HepG2 (cell line): ENCODE measurements at regions not wholly inside any gene's neighbourhood (a gene's known extent, or its start where the extent isn't known, plus 50 kb on each side); places are given as distances from the start of the nearest gene placed in this dataset.

Experiments used
- E2F2 ChIP-seq: sonication (generic); formaldehyde crosslinking; IDR thresholded peaks from 2 replicates; pipeline ENCODE4 v1.4.0; 2020; ENCODE audit warnings: missing genetic modification reagents, borderline replicate concordance
- FOXJ3 ChIP-seq: sonication (generic); formaldehyde crosslinking; IDR thresholded peaks from 2 replicates; pipeline ENCODE4 v1.4.0; 2020; ENCODE audit warnings: missing genetic modification reagents, mild to moderate bottlenecking, borderline replicate concordance
- NFATC3 ChIP-seq: sonication (generic); formaldehyde crosslinking; IDR thresholded peaks from 2 replicates; pipeline ENCODE4 v1.5.1; 2020; ENCODE audit warnings: mild to moderate bottlenecking, missing genetic modification reagents
- SMC3 ChIP-seq: IDR thresholded peaks from 2 replicates; pipeline ENCODE4 v1.6.1; 2011; ENCODE audit warnings: low read length, improper control_type of control experiment
- ZEB1 ChIP-seq: IDR thresholded peaks from 2 replicates; pipeline ENCODE4 v1.6.1; 2012; ENCODE audit warnings: mild to moderate bottlenecking, low read depth, inconsistent platforms; ENCODE audit not compliant: insufficient replicate concordance
- ZNF337 ChIP-seq: sonication (generic); formaldehyde crosslinking; IDR thresholded peaks from 2 replicates; pipeline ENCODE4 v1.5.1; 2020; ENCODE audit warnings: missing genetic modification reagents, low read depth, mild to moderate bottlenecking, borderline replicate concordance
- ZNF350 ChIP-seq: sonication (generic); formaldehyde crosslinking; IDR thresholded peaks from 2 replicates; pipeline ENCODE4 v1.4.0; 2020; ENCODE audit warnings: mild to moderate bottlenecking, low read depth, missing genetic modification reagents, borderline replicate concordance
- ZNF362 ChIP-seq: sonication (generic); formaldehyde crosslinking; IDR thresholded peaks from 2 replicates; pipeline ENCODE4 v1.4.0; 2020; ENCODE audit warnings: missing genetic modification reagents, mild to moderate bottlenecking, borderline replicate concordance
- ZNF512B ChIP-seq: sonication (generic); formaldehyde crosslinking; IDR thresholded peaks from 2 replicates; pipeline ENCODE4 v1.5.1; 2020; ENCODE audit warnings: missing genetic modification reagents, mild to moderate bottlenecking, borderline replicate concordance
- TF ChIP-seq, protein P1 (sequence below): IDR thresholded peaks from 2 replicates; pipeline ENCODE4 v1.6.1; 2016; ENCODE audit warnings: missing biosample characterization, missing genetic modification reagents, low read depth
- TF ChIP-seq, protein P2 (sequence below): sonication (generic); formaldehyde crosslinking; IDR thresholded peaks from 2 replicates; pipeline ENCODE4 v1.4.0; 2020; ENCODE audit warnings: mild to moderate bottlenecking, missing genetic modification reagents
- TF ChIP-seq, protein P3 (sequence below): sonication (generic); formaldehyde crosslinking; IDR thresholded peaks from 2 replicates; pipeline ENCODE4 v1.4.0; 2020; ENCODE audit warnings: missing genetic modification reagents, borderline replicate concordance

- TF ChIP-seq, protein P1, sequence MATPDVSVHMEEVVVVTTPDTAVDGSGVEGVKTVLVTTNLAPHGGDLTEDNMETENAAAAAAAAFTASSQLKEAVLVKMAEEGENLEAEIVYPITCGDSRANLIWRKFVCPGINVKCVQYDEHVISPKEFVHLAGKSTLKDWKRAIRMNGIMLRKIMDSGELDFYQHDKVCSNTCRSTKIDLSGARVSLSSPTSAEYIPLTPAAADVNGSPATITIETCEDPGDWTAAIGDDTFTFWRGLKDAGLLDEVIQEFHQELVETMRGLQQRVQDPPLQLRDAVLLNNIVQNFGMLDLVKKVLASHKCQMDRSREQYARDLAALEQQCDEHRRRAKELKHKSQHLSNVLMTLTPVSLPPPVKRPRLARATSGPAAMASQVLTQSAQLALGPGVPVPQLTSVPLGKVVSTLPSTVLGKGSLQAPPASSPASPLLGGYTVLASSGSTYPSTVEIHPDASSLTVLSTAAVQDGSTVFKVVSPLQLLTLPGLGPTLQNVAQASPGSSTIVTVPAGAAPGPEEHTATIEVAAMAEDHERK (CRISPR knock-in tag): no peak
- TF ChIP-seq, protein P2, sequence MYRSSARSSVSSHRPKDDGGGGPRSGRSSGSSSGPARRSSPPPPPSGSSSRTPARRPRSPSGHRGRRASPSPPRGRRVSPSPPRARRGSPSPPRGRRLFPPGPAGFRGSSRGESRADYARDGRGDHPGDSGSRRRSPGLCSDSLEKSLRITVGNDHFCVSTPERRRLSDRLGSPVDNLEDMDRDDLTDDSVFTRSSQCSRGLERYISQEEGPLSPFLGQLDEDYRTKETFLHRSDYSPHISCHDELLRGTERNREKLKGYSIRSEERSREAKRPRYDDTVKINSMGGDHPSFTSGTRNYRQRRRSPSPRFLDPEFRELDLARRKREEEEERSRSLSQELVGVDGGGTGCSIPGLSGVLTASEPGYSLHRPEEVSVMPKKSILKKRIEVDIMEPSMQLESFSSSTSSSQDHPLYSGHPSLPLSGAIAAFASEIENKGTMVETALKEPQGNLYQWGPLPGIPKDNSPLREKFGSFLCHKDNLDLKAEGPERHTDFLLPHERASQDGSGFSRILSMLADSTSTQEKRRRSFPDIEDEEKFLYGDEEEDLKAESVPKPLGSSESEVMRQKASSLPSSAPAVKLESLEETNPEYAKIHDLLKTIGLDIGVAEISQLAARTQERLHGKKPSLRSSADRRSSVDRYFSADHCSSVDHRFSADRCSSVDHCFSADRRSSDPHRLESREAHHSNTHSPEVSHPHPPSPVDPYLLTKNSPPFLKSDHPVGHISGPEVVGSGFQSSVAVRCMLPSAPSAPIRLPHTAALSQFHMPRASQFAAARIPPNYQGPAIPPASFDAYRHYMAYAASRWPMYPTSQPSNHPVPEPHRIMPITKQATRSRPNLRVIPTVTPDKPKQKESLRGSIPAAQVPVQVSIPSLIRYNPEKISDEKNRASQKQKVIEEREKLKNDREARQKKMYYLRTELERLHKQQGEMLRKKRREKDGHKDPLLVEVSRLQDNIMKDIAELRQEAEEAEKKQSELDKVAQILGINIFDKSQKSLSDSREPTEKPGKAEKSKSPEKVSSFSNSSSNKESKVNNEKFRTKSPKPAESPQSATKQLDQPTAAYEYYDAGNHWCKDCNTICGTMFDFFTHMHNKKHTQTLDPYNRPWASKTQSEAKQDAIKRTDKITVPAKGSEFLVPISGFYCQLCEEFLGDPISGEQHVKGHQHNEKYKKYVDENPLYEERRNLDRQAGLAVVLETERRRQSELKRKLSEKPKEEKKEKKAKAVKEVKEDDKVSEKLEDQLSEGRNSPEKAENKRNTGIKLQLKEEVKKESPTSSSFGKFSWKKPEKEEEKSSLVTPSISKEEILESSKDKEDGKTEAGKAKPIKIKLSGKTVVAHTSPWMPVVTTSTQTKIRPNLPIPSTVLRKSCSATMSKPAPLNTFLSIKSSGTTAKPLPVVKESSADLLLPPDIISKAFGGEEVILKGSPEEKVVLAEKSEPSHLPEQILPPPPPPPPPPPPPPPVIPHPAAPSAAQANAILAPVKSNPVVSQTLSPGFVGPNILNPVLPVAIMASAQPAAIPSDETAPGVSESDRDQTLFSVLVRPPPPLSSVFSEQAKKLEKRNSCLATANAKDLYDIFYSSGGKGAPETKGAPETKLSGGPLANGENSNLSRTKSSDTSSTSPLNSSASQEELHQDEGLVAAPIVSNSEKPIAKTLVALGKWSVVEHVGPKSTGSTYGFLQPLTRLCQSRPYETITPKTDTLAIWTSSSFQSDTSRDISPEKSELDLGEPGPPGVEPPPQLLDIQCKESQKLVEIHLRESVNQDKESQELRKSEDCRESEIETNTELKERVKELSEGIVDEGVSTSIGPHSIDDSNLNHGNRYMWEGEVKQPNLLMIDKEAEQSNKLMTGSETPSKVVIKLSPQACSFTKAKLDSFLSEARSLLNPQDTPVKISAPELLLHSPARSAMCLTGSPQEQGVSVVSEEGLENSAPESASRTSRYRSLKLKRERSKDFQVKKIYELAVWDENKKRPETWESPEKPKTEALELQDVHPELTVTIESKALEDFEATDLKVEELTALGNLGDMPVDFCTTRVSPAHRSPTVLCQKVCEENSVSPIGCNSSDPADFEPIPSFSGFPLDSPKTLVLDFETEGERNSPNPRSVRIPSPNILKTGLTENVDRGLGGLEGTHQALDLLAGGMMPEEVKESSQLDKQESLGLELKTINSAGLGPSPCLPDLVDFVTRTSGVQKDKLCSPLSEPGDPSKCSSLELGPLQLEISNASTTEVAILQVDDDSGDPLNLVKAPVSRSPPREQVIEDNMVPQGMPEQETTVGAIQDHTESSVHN (CRISPR knock-in tag): no peak
- TF ChIP-seq E2F2 (CRISPR knock-in tag) (no peak), ZNF350 (CRISPR knock-in tag) (no peak), ZNF362 (CRISPR knock-in tag) (no peak), ZNF512B (CRISPR knock-in tag) (no peak), ZEB1 (no peak), SMC3 (no peak), ZNF337 (CRISPR knock-in tag) (no peak), NFATC3 (CRISPR knock-in tag) (no peak), FOXJ3 (CRISPR knock-in tag) (no peak)
- TF ChIP-seq, protein P3, sequence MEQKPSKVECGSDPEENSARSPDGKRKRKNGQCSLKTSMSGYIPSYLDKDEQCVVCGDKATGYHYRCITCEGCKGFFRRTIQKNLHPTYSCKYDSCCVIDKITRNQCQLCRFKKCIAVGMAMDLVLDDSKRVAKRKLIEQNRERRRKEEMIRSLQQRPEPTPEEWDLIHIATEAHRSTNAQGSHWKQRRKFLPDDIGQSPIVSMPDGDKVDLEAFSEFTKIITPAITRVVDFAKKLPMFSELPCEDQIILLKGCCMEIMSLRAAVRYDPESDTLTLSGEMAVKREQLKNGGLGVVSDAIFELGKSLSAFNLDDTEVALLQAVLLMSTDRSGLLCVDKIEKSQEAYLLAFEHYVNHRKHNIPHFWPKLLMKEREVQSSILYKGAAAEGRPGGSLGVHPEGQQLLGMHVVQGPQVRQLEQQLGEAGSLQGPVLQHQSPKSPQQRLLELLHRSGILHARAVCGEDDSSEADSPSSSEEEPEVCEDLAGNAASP (CRISPR knock-in tag): no peak
Observed at GRCh38 chr14:104339361-104339760, 201.0 kb downstream of the KIF26A start (continued).
